Upper lobe of right lung (tissue), 1 donor: ENCODE measurements at regions not wholly inside any gene's neighbourhood (a gene's known extent, or its start where the extent isn't known, plus 50 kb on each side); places are given as distances from the start of the nearest gene placed in this dataset.

ENCODE experiments used
- ATAC-seq: fragments of 200-7000 bp; cut with Tn5 transposase; one replicate; pipeline ENCODE4 v1.9.1; 2020; ENCODE audit warnings: mild to moderate bottlenecking, moderate library complexity
- DNase-seq: peaks from one replicate; pipeline ENCODE4 v3.0.0-alpha.2; 2020
- H3K27ac ChIP-seq: fragments of 200-600 bp; one replicate; pipeline ENCODE4 v1.8.0; 2022
- H3K27me3 ChIP-seq: fragments of 200-600 bp; one replicate; pipeline ENCODE4 v1.8.0; 2022; ENCODE audit warnings: mild to moderate bottlenecking
- H3K36me3 ChIP-seq: fragments of 200-600 bp; one replicate; pipeline ENCODE4 v1.8.0; 2022
- H3K4me1 ChIP-seq: fragments of 200-600 bp; one replicate; pipeline ENCODE4 v1.8.0; 2022
- H3K4me3 ChIP-seq: fragments of 200-600 bp; one replicate; pipeline ENCODE4 v1.8.0; 2022; ENCODE audit warnings: mild to moderate bottlenecking
- H3K9me3 ChIP-seq: fragments of 200-600 bp; one replicate; pipeline ENCODE4 v1.8.0; 2022
- intact Hi-C: fragments of 100-400 bp; cut with DNase I; formaldehyde crosslinking; loops from one replicate; pipeline ENCODE4 v1.11.0; 2022
- TF ChIP-seq, protein P1 (sequence below): fragments of 200-600 bp; IDR thresholded peaks from one replicate; pipeline ENCODE4 v1.8.0; 2022; ENCODE audit warnings: antibody characterized with exemption
- donor health status: DM: no; HTN: yes; CAD: no; lungs with severe emphysema.

GRCh38 chr14:76323331-76324050 is 52.4 kb upstream of the ESRRB start:
- Histone ChIP-seq H3K4me3 (no peak overlapping the region), H3K4me1 (no peaks in the 10 kb centered on the region), H3K9me3 (no peaks in the 10 kb centered on the region), H3K27me3 (peaks cover 7% of the 10 kb centered on the region), H3K27ac (no peak overlapping the region), H3K36me3 (no peaks in the 10 kb centered on the region)
- intact Hi-C loops: no loop called here
- no peak for DNase-seq
- ATAC-seq: no peak
- TF ChIP-seq, protein P1, sequence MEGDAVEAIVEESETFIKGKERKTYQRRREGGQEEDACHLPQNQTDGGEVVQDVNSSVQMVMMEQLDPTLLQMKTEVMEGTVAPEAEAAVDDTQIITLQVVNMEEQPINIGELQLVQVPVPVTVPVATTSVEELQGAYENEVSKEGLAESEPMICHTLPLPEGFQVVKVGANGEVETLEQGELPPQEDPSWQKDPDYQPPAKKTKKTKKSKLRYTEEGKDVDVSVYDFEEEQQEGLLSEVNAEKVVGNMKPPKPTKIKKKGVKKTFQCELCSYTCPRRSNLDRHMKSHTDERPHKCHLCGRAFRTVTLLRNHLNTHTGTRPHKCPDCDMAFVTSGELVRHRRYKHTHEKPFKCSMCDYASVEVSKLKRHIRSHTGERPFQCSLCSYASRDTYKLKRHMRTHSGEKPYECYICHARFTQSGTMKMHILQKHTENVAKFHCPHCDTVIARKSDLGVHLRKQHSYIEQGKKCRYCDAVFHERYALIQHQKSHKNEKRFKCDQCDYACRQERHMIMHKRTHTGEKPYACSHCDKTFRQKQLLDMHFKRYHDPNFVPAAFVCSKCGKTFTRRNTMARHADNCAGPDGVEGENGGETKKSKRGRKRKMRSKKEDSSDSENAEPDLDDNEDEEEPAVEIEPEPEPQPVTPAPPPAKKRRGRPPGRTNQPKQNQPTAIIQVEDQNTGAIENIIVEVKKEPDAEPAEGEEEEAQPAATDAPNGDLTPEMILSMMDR: no peak

DNA sequence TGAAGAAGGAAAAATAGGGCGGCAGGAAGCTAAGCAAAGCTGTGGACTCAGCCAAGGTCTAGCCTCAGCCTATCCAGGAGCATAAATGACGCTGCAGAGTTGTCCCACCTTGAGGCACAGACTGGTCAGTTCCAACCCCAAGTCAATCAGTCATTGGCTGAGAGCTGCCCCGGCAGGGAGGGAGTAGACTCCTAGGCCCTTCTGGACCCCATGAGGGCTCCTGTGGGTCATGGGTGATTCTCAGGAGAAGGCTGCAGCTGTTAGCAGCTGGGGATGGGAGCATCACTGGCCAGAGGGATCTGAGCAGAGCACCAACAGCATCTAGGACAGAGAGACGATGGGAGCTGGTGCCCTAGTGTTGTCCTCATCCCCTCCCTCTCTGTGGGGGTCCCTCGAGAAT is 51.8 kb upstream of the ESRRB start:
- Histone ChIP-seq H3K27me3 (peaks cover 11% of the 10 kb centered on the region), H3K4me3 (no peak overlapping the region), H3K4me1 (no peaks in the 10 kb centered on the region), H3K36me3 (no peaks in the 10 kb centered on the region), H3K9me3 (no peaks in the 10 kb centered on the region), H3K27ac (no peak overlapping the region)
- intact Hi-C loops: no loop called here
- ATAC-seq: no peak
- DNase-seq: peak; percentile 19
- TF ChIP-seq, protein P1: no peak
